Adrenal gland (tissue), 5 donors: ENCODE measurements at regions not wholly inside any gene's neighbourhood (a gene's known extent, or its start where the extent isn't known, plus 50 kb on each side); places are given as distances from the start of the nearest gene placed in this dataset.

Source experiments
- CTCF ChIP-seq, 6 experiments: fragments of 450-650 bp in 4 of 6; fragments of 200-600 bp in 2 of 6; sonication (generic) in 1 of 6; IDR thresholded peaks; 1 replicate in 5 of 6; 2 replicates in 1 of 6; pipeline versions ENCODE4 v1.5.1 to v1.8.0; 2016 to 2021; ENCODE audit warnings: antibody characterized with exemption in 6 of 6, mild to moderate bottlenecking in 2 of 6, moderate library complexity in 1 of 6
- POLR2A ChIP-seq, 2 donors: fragments of 450-650 bp; IDR thresholded peaks; one replicate each; pipeline ENCODE4 v1.6.1; 2017; ENCODE audit warnings: antibody characterized with exemption in 2 of 2, mild to moderate bottlenecking in 2 of 2, moderate library complexity in 1 of 2
- donor health status: DM: no; HTN: no; CAD: no.

GRCh38 chr4:164012396-164013027 lies 518.0 kb downstream of the TMA16 start:
- peak in 2 of 6 experiments; percentile 9 to 19 for TF ChIP-seq CTCF (IDR thresholded peaks at IDR 0.05)
- no peak for TF ChIP-seq POLR2A (IDR thresholded peaks at IDR 0.05)
